ENCODE measurements at regions not wholly inside any gene's neighbourhood (a gene's known extent, or its start where the extent isn't known, plus 50 kb on each side); places are given as distances from the start of the nearest gene placed in this dataset.

GRCh38 chr9:81532251-81532650 lies 157.1 kb downstream of the TLE1 start:
- TF ChIP-seq, protein P1, sequence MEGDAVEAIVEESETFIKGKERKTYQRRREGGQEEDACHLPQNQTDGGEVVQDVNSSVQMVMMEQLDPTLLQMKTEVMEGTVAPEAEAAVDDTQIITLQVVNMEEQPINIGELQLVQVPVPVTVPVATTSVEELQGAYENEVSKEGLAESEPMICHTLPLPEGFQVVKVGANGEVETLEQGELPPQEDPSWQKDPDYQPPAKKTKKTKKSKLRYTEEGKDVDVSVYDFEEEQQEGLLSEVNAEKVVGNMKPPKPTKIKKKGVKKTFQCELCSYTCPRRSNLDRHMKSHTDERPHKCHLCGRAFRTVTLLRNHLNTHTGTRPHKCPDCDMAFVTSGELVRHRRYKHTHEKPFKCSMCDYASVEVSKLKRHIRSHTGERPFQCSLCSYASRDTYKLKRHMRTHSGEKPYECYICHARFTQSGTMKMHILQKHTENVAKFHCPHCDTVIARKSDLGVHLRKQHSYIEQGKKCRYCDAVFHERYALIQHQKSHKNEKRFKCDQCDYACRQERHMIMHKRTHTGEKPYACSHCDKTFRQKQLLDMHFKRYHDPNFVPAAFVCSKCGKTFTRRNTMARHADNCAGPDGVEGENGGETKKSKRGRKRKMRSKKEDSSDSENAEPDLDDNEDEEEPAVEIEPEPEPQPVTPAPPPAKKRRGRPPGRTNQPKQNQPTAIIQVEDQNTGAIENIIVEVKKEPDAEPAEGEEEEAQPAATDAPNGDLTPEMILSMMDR (IDR thresholded peaks at IDR 0.05; ENCODE audit: unreplicated experiment): no peak
- Mint-ChIP-seq H3K36me3 (ENCODE audit: insufficient read depth, unreplicated experiment) (no peaks in the 10 kb centered on the region), H3K4me3 (ENCODE audit: unreplicated experiment) (no peak overlapping the region), H3K4me1 (ENCODE audit: insufficient read depth, unreplicated experiment) (peaks cover 16% of the 10 kb centered on the region), H3K9me3 (ENCODE audit: unreplicated experiment) (no peaks in the 10 kb centered on the region), H3K27ac (ENCODE audit: low read depth, unreplicated experiment) (no peak overlapping the region), H3K27me3 (ENCODE audit: insufficient read depth, unreplicated experiment) (no peaks in the 10 kb centered on the region)
- ChIA-PET CTCF (interaction anchor here (0.7 to 1.6 kb wide), 2 partner anchors 10 to 67 kb away, joined by 3 to 5 read pairs; no protein-coding TSS in a partner anchor), POLR2A (no interaction called here)
- DNase-seq (ENCODE audit: unreplicated experiment): no peak
- no TSS peak for BruUV-seq (replicated peaks)
- intact Hi-C loops (cut with micrococcal nuclease): loop anchor here (10.0 kb wide), 1 partner anchor 427 kb away; no protein-coding TSS in a partner anchor

- intact Hi-C loops (cut with micrococcal nuclease): loop anchor here (10.0 kb wide), 1 partner anchor 427 kb away; no protein-coding TSS in a partner anchor
Observed at GRCh38 chr9:81531511-81531910, 157.8 kb downstream of the TLE1 start.

DNA sequence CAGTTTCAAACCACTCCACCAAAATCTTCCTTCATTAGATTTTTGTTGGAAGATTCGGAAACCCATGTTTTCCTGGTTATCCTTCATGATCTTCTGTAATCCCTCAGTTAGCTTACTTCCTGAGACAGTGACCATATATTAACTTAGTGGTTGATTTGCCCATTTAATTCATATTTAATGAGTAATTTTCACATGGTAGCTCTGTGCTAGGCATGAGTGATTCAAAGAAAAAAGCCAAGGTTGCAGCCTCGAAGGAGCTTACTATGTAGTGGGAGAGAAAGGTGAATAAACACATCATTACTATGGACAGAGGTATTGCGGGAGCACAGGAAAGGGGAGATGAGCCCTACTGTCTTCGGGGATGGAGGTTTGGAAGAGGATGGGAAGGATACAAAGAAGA lies 158.5 kb downstream of the TLE1 start:
- no peaks in the 10 kb centered on the region for H3K27me3 Mint-ChIP-seq (ENCODE audit: insufficient read depth, unreplicated experiment)
- no peaks in the 10 kb centered on the region for H3K9me3 Mint-ChIP-seq (ENCODE audit: unreplicated experiment)
- H3K4me1 Mint-ChIP-seq (ENCODE audit: insufficient read depth, unreplicated experiment): peaks cover 26% of the 10 kb centered on the region
- ChIA-PET CTCF (no interaction called here), POLR2A (interaction anchor here (1.6 kb wide), 1 partner anchor 57 kb away, joined by 7 read pairs; no protein-coding TSS in a partner anchor)
- TF ChIP-seq, protein P1 (IDR thresholded peaks at IDR 0.05; ENCODE audit: unreplicated experiment): no peak
- no peak for DNase-seq (ENCODE audit: unreplicated experiment)
- H3K4me3 Mint-ChIP-seq (ENCODE audit: unreplicated experiment): no peak overlapping the region
- intact Hi-C loops (cut with micrococcal nuclease): loop anchor here (10.0 kb wide), 1 partner anchor 426 kb away; no protein-coding TSS in a partner anchor
- H3K27ac Mint-ChIP-seq (ENCODE audit: low read depth, unreplicated experiment): no peak overlapping the region
- no peaks in the 10 kb centered on the region for H3K36me3 Mint-ChIP-seq (ENCODE audit: insufficient read depth, unreplicated experiment)
- BruUV-seq (replicated peaks): no TSS peak

More at GRCh38 chr9:81531511-81531910, 157.8 kb downstream of the TLE1 start:
- Mint-ChIP-seq H3K4me1 (ENCODE audit: insufficient read depth, unreplicated experiment) (peaks cover 21% of the 10 kb centered on the region), H3K4me3 (ENCODE audit: unreplicated experiment) (no peak overlapping the region), H3K27me3 (ENCODE audit: insufficient read depth, unreplicated experiment) (no peaks in the 10 kb centered on the region), H3K9me3 (ENCODE audit: unreplicated experiment) (no peaks in the 10 kb centered on the region), H3K27ac (ENCODE audit: low read depth, unreplicated experiment) (no peak overlapping the region), H3K36me3 (ENCODE audit: insufficient read depth, unreplicated experiment) (no peaks in the 10 kb centered on the region)
- no TSS peak for BruUV-seq (replicated peaks)
- ChIA-PET CTCF (interaction anchor here (1.6 kb wide), 1 partner anchor 9 kb away, joined by 5 read pairs; no protein-coding TSS in a partner anchor), POLR2A (interaction anchor here (0.6 kb wide), 1 partner anchor 1124 kb away, joined by 3 read pairs; no protein-coding TSS in a partner anchor)
- TF ChIP-seq, protein P1 (IDR thresholded peaks at IDR 0.05; ENCODE audit: unreplicated experiment): no peak
- DNase-seq (ENCODE audit: unreplicated experiment): no peak

GRCh38 chr9:81530310-81530810 lies 159.0 kb downstream of the TLE1 start:
- H3K4me3 Mint-ChIP-seq (ENCODE audit: unreplicated experiment): no peak overlapping the region
- TF ChIP-seq, protein P1 (IDR thresholded peaks at IDR 0.05; ENCODE audit: unreplicated experiment): no peak
- intact Hi-C loops (cut with micrococcal nuclease): loop anchor here (10.0 kb wide), 1 partner anchor 426 kb away; no protein-coding TSS in a partner anchor
- no TSS peak for BruUV-seq (replicated peaks)
- ChIA-PET POLR2A (interaction anchor here (1.1 to 1.6 kb wide), 3 partner anchors 21 to 58 kb away, joined by 3 to 7 read pairs (median 4); no protein-coding TSS in a partner anchor), CTCF (interaction anchor here (0.6 to 2.0 kb wide), 3 partner anchors 12 to 1004 kb away, joined by 3 to 12 read pairs (median 3); no protein-coding TSS in a partner anchor)
- H3K36me3 Mint-ChIP-seq (ENCODE audit: insufficient read depth, unreplicated experiment): no peaks in the 10 kb centered on the region
- H3K27me3 Mint-ChIP-seq (ENCODE audit: insufficient read depth, unreplicated experiment): no peaks in the 10 kb centered on the region
- peak overlapping the region; percentile 53 for H3K27ac Mint-ChIP-seq (ENCODE audit: low read depth, unreplicated experiment)
- peaks cover 26% of the 10 kb centered on the region for H3K4me1 Mint-ChIP-seq (ENCODE audit: insufficient read depth, unreplicated experiment)
- DNase-seq (ENCODE audit: unreplicated experiment): no peak
- H3K9me3 Mint-ChIP-seq (ENCODE audit: unreplicated experiment): no peaks in the 10 kb centered on the region

Data from MCF 10A (cell line).